Stomach (tissue), 4 donors: ENCODE measurements at regions not wholly inside any gene's neighbourhood (a gene's known extent, or its start where the extent isn't known, plus 50 kb on each side); places are given as distances from the start of the nearest gene placed in this dataset.

Source experiments
- POLR2A ChIP-seq, 4 donors: fragments of 450-650 bp; IDR thresholded peaks; one replicate each; pipeline ENCODE4 v1.6.1; 2016; ENCODE audit warnings: antibody characterized with exemption in 4 of 4, control low read depth in 2 of 4, mild to moderate bottlenecking in 1 of 4, moderate library complexity in 1 of 4
- TF ChIP-seq, protein P1 (sequence below), 7 experiments: fragments of 450-650 bp in 4 of 7; fragments of 200-600 bp in 3 of 7; sonication (generic) in 3 of 7; IDR thresholded peaks; one replicate each; pipeline ENCODE4 v1.5.1; 2016 to 2019; ENCODE audit warnings: antibody characterized with exemption in 7 of 7, control low read depth in 2 of 7, mild to moderate bottlenecking in 1 of 7

DNA sequence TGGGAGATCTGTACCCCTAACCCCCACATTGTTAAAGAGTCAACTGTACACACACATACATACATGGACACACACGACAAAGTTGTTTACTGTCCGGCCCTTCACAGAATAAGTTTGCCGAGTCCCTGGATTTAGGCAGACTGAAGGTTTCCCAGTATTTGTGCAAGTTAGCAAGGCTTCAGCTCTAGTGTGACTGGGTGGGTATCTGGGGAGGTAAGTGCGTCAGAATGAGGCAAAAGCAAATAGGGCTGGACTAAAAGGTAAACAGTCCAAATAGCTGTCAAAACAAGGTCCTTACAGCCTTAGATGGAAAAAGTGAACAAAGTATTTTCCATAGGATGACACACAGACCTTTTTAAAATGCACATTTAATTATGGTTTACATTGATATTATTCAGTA lies 228.4 kb upstream of the UFM1 start:
- TF ChIP-seq, protein P1, sequence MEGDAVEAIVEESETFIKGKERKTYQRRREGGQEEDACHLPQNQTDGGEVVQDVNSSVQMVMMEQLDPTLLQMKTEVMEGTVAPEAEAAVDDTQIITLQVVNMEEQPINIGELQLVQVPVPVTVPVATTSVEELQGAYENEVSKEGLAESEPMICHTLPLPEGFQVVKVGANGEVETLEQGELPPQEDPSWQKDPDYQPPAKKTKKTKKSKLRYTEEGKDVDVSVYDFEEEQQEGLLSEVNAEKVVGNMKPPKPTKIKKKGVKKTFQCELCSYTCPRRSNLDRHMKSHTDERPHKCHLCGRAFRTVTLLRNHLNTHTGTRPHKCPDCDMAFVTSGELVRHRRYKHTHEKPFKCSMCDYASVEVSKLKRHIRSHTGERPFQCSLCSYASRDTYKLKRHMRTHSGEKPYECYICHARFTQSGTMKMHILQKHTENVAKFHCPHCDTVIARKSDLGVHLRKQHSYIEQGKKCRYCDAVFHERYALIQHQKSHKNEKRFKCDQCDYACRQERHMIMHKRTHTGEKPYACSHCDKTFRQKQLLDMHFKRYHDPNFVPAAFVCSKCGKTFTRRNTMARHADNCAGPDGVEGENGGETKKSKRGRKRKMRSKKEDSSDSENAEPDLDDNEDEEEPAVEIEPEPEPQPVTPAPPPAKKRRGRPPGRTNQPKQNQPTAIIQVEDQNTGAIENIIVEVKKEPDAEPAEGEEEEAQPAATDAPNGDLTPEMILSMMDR (IDR thresholded peaks at IDR 0.05) = no peak
- no peak for TF ChIP-seq POLR2A (IDR thresholded peaks at IDR 0.05)
